OCI-LY3 (cell line): ENCODE measurements at regions not wholly inside any gene's neighbourhood (a gene's known extent, or its start where the extent isn't known, plus 50 kb on each side); places are given as distances from the start of the nearest gene placed in this dataset.

Source experiments
- EZH2phosphoT487 ChIP-seq: fragments of 200-600 bp; shearing (Covaris generic); IDR thresholded peaks from 2 replicates; pipeline ENCODE4 v1.6.1; 2018; ENCODE audit warnings: antibody characterized with exemption, mixed run types, low read depth
- TF ChIP-seq, protein P1 (sequence below): fragments of 200-600, 300-600 bp; sonication (generic); IDR thresholded peaks from 2 replicates; pipeline ENCODE4 v1.5.1; 2014; ENCODE audit warnings: antibody characterized with exemption, low read length, low read depth

DNA sequence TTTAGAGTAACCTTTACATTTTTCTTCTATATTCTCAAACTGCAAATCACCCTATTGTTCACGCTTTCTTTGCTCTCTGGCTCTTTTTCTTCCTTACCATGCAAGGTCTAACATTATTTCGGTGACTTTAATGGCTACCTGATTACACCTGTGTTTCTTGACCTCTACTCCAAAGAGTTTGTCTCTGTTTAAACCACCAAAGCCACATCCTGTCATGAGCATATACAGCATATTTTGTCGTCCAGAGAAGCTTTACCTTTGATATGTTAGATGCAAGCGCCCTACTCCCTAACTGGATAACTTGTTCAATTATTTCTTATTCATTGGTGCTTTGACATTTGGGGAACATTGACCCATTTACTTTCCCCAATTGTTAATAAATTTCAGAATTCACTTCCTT is 565.1 kb upstream of the GCFC2 start:
- TF ChIP-seq, protein P1, sequence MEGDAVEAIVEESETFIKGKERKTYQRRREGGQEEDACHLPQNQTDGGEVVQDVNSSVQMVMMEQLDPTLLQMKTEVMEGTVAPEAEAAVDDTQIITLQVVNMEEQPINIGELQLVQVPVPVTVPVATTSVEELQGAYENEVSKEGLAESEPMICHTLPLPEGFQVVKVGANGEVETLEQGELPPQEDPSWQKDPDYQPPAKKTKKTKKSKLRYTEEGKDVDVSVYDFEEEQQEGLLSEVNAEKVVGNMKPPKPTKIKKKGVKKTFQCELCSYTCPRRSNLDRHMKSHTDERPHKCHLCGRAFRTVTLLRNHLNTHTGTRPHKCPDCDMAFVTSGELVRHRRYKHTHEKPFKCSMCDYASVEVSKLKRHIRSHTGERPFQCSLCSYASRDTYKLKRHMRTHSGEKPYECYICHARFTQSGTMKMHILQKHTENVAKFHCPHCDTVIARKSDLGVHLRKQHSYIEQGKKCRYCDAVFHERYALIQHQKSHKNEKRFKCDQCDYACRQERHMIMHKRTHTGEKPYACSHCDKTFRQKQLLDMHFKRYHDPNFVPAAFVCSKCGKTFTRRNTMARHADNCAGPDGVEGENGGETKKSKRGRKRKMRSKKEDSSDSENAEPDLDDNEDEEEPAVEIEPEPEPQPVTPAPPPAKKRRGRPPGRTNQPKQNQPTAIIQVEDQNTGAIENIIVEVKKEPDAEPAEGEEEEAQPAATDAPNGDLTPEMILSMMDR, result no peak
- TF ChIP-seq EZH2phosphoT487, result no peak
